SK-N-SH treated with all-trans-retinoic acid at 6 μM for 48 hours (cell line): ENCODE measurements at regions not wholly inside any gene's neighbourhood (a gene's known extent, or its start where the extent isn't known, plus 50 kb on each side); places are given as distances from the start of the nearest gene placed in this dataset.

Experiments
- ATAC-seq: fragments of 200-7000 bp; cut with Tn5 transposase; 3 replicates; pipeline ENCODE4 v1.9.1; 2020; ENCODE audit warnings: mild to moderate bottlenecking, moderate library complexity
- ARNTL ChIP-seq: fragments of 450-650 bp; formaldehyde crosslinking; IDR thresholded peaks from 2 replicates; pipeline ENCODE4 v1.5.0; 2020; ENCODE audit warnings: low read depth, mild to moderate bottlenecking, moderate library complexity, borderline replicate concordance
- BACH2 ChIP-seq: fragments of 250-450 bp; sonication (Bioruptor Pico); IDR thresholded peaks from 2 replicates; pipeline ENCODE4 v1.9.0; 2021; ENCODE audit warnings: mild to moderate bottlenecking, borderline replicate concordance
- CSDC2 ChIP-seq: fragments of 250-450 bp; sonication (Bioruptor Pico); IDR thresholded peaks from 2 replicates; pipeline ENCODE4 v1.5.0; 2020; ENCODE audit warnings: mild to moderate bottlenecking, moderate library complexity
- ESRRG ChIP-seq: fragments of 250-450 bp; sonication (Bioruptor Pico); IDR thresholded peaks from 2 replicates; pipeline ENCODE4 v1.6.1; 2021; ENCODE audit warnings: mild to moderate bottlenecking
- GLIS3 ChIP-seq: fragments of 250-450 bp; sonication (Bioruptor Pico); IDR thresholded peaks from 2 replicates; pipeline ENCODE4 v1.5.0; 2020; ENCODE audit warnings: mild to moderate bottlenecking, moderate library complexity
- ISL1 ChIP-seq: fragments of 250-450 bp; sonication (Bioruptor Pico); IDR thresholded peaks from 2 replicates; pipeline ENCODE4 v2.1.2; 2022; ENCODE audit warnings: mild to moderate bottlenecking, moderate library complexity
- OSR1 ChIP-seq: fragments of 250-450 bp; sonication (Bioruptor Pico); IDR thresholded peaks from 2 replicates; pipeline ENCODE4 v1.8.0; 2022; ENCODE audit warnings: moderate library complexity, mild to moderate bottlenecking, inconsistent platforms
- PPARA ChIP-seq: fragments of 250-450 bp; sonication (Bioruptor Pico); IDR thresholded peaks from 2 replicates; pipeline ENCODE4 v1.5.0; 2020; ENCODE audit warnings: mild to moderate bottlenecking, borderline replicate concordance
- RARB ChIP-seq: fragments of 250-450 bp; sonication (Bioruptor Pico); IDR thresholded peaks from 2 replicates; pipeline ENCODE4 v1.8.0; 2021; ENCODE audit warnings: mild to moderate bottlenecking, moderate library complexity
- SNAI2 ChIP-seq: fragments of 250-450 bp; sonication (Bioruptor Pico); IDR thresholded peaks from 2 replicates; pipeline ENCODE4 v1.5.0; 2020; ENCODE audit warnings: mild to moderate bottlenecking, moderate library complexity
- TCF4 ChIP-seq: fragments of 250-450 bp; sonication (Bioruptor Pico); IDR thresholded peaks from 2 replicates; pipeline ENCODE4 v1.8.0; 2021; ENCODE audit warnings: mild to moderate bottlenecking, moderate library complexity, borderline replicate concordance
- TOX ChIP-seq: fragments of 250-450 bp; sonication (Bioruptor Pico); IDR thresholded peaks from 2 replicates; pipeline ENCODE4 v1.8.0; 2021; ENCODE audit warnings: mild to moderate bottlenecking, moderate library complexity, borderline replicate concordance
- ZC3H10 ChIP-seq: fragments of 250-450 bp; sonication (Bioruptor Pico); IDR thresholded peaks from 2 replicates; pipeline ENCODE4 v1.5.1; 2021; ENCODE audit warnings: mild to moderate bottlenecking, moderate library complexity
- ZFP3 ChIP-seq: fragments of 250-450 bp; sonication (Bioruptor Pico); IDR thresholded peaks from 2 replicates; pipeline ENCODE4 v1.5.0; 2020; ENCODE audit warnings: mild to moderate bottlenecking, moderate library complexity
- ZFP30 ChIP-seq: fragments of 450-650 bp; formaldehyde crosslinking; IDR thresholded peaks from 2 replicates; pipeline ENCODE4 v1.5.0; 2022; ENCODE audit warnings: mild to moderate bottlenecking, moderate library complexity
- ZNF70 ChIP-seq: fragments of 450-650 bp; formaldehyde crosslinking; IDR thresholded peaks from 2 replicates; pipeline ENCODE4 v1.5.0; 2020; ENCODE audit warnings: mild to moderate bottlenecking, moderate library complexity
- ZNF8 ChIP-seq: fragments of 450-650 bp; formaldehyde crosslinking; IDR thresholded peaks from 2 replicates; pipeline ENCODE4 v1.5.0; 2020; ENCODE audit warnings: mild to moderate bottlenecking, moderate library complexity
- TF ChIP-seq, protein P1 (sequence below): fragments of 250-450 bp; sonication (Bioruptor Pico); IDR thresholded peaks from 2 replicates; pipeline ENCODE4 v1.8.0; 2021; ENCODE audit warnings: low read depth, mild to moderate bottlenecking, moderate library complexity, borderline replicate concordance
- TF ChIP-seq, protein P2 (sequence below): fragments of 250-450 bp; sonication (Bioruptor Pico); IDR thresholded peaks from 2 replicates; pipeline ENCODE4 v1.5.0; 2020; ENCODE audit warnings: mild to moderate bottlenecking, moderate library complexity
- TF ChIP-seq, protein P3 (sequence below): fragments of 250-450 bp; sonication (Bioruptor Pico); IDR thresholded peaks from 2 replicates; pipeline ENCODE4 v1.5.1; 2020; ENCODE audit warnings: low read depth, mild to moderate bottlenecking, moderate library complexity
- TF ChIP-seq, protein P4 (sequence below): fragments of 250-450 bp; sonication (Bioruptor Pico); IDR thresholded peaks from 2 replicates; pipeline ENCODE4 v1.8.0; 2020; ENCODE audit warnings: mild to moderate bottlenecking, moderate library complexity, borderline replicate concordance

DNA sequence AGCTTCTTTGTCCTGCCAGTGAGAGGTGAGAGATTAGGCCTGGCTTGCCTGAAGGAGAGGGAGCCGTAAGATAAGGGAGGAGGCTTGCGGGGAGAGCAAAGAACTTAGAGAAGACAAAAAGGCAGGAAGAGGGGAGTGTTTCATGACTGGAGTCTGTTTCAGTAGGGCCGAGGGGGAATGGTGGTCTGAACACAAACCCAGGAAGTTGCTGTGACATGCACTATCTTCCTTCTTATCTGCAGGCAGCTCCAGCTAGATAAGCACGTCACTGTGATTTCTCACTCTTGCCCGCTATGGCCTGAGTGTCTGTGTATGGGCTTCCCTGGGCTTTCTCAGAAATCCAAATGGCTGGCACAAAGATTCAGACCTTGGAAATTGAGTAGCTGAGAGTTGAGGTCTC is 307.5 kb upstream of the CLINT1 start:
- no peak for TF ChIP-seq SNAI2 (CRISPR knock-in tag)
- TF ChIP-seq, protein P1, sequence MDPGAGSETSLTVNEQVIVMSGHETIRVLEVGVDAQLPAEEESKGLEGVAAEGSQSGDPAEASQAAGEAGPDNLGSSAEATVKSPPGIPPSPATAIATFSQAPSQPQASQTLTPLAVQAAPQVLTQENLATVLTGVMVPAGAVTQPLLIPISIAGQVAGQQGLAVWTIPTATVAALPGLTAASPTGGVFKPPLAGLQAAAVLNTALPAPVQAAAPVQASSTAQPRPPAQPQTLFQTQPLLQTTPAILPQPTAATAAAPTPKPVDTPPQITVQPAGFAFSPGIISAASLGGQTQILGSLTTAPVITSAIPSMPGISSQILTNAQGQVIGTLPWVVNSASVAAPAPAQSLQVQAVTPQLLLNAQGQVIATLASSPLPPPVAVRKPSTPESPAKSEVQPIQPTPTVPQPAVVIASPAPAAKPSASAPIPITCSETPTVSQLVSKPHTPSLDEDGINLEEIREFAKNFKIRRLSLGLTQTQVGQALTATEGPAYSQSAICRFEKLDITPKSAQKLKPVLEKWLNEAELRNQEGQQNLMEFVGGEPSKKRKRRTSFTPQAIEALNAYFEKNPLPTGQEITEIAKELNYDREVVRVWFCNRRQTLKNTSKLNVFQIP (CRISPR knock-in tag) = no peak
- ATAC-seq = no peak

DNA sequence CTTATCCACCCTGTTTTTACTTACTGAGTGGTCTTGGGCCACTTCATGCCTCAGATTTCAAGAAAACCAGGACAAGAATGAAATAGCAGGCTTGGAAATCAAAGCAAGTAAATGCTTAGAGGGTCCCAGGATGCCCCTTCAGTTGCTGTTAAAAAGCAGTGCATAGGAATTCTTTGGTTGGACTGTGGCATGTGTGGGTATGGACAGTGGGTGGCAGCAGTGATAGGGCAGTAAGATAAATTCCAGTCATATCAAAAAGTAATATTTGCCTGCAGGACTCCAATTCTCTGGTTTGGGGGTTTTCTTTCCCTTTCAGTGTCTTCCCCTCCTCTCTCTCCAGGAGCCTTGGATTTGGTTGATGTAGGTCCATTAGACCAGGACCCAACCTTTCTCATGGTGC is 306.7 kb upstream of the CLINT1 start:
- ATAC-seq = no peak
- TF ChIP-seq ARNTL (CRISPR knock-in tag) (no peak), SNAI2 (CRISPR knock-in tag) (no peak), CSDC2 (CRISPR knock-in tag) (no peak), TOX (no peak), ZNF8 (CRISPR knock-in tag) (no peak), BACH2 (CRISPR knock-in tag) (no peak), PPARA (CRISPR knock-in tag) (no peak), ISL1 (CRISPR knock-in tag) (no peak), TCF4 (CRISPR knock-in tag) (no peak), ZFP30 (CRISPR knock-in tag) (no peak), GLIS3 (CRISPR knock-in tag) (no peak), ZC3H10 (no peak)
- TF ChIP-seq, protein P2, sequence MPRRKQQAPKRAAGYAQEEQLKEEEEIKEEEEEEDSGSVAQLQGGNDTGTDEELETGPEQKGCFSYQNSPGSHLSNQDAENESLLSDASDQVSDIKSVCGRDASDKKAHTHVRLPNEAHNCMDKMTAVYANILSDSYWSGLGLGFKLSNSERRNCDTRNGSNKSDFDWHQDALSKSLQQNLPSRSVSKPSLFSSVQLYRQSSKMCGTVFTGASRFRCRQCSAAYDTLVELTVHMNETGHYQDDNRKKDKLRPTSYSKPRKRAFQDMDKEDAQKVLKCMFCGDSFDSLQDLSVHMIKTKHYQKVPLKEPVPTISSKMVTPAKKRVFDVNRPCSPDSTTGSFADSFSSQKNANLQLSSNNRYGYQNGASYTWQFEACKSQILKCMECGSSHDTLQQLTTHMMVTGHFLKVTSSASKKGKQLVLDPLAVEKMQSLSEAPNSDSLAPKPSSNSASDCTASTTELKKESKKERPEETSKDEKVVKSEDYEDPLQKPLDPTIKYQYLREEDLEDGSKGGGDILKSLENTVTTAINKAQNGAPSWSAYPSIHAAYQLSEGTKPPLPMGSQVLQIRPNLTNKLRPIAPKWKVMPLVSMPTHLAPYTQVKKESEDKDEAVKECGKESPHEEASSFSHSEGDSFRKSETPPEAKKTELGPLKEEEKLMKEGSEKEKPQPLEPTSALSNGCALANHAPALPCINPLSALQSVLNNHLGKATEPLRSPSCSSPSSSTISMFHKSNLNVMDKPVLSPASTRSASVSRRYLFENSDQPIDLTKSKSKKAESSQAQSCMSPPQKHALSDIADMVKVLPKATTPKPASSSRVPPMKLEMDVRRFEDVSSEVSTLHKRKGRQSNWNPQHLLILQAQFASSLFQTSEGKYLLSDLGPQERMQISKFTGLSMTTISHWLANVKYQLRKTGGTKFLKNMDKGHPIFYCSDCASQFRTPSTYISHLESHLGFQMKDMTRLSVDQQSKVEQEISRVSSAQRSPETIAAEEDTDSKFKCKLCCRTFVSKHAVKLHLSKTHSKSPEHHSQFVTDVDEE (CRISPR knock-in tag) = no peak
- TF ChIP-seq, protein P1 (CRISPR knock-in tag) = no peak

DNA sequence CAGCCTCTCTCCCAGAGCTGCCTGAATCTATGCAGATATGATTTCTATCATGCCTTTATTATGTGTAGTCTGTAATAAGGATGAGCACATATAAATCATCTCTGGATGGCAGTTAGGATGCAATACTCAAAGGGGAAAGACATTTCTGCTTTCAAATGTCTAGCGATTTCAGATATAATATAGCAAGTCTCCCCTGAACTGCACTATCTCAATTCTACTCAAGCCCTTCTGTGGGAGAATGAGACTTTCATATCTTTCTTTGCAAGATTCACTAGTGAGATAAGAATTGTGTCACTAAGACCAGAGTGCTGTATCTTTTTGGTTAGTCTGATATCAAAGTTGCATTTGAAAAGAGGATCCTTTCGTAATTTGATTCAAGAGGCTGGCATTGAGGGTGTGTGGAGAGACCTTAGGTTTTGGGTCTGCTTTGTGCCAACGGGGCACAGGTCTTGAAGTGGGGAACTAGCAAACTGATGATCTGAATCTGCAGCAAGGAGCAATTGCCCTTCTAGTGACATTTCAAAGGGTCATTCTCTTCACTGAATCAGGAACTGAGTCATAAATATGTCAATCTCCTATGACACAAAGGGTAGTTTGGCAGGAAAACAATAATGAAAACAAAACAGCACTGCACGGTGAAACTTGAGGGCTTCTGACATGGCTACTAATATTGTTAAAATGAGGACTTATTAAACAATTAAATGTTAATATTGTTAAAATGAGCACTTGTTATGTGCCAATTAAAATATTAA is 305.5 kb upstream of the CLINT1 start:
- peak; percentile 66 for ATAC-seq
- TF ChIP-seq ESRRG (no peak), ARNTL (CRISPR knock-in tag) (no peak), ZNF70 (CRISPR knock-in tag) (no peak), ZFP3 (CRISPR knock-in tag) (no peak), GLIS3 (CRISPR knock-in tag) (no peak), TOX (no peak), ZC3H10 (no peak), SNAI2 (CRISPR knock-in tag) (no peak), ZNF8 (CRISPR knock-in tag) (no peak), RARB (CRISPR knock-in tag) (no peak), OSR1 (no peak), ISL1 (CRISPR knock-in tag) (peak; percentile 88), ZFP30 (CRISPR knock-in tag) (no peak), PPARA (CRISPR knock-in tag) (no peak)
- TF ChIP-seq, protein P3, sequence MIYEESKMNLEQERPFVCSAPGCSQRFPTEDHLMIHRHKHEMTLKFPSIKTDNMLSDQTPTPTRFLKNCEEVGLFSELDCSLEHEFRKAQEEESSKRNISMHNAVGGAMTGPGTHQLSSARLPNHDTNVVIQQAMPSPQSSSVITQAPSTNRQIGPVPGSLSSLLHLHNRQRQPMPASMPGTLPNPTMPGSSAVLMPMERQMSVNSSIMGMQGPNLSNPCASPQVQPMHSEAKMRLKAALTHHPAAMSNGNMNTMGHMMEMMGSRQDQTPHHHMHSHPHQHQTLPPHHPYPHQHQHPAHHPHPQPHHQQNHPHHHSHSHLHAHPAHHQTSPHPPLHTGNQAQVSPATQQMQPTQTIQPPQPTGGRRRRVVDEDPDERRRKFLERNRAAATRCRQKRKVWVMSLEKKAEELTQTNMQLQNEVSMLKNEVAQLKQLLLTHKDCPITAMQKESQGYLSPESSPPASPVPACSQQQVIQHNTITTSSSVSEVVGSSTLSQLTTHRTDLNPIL (CRISPR knock-in tag) = no peak
- TF ChIP-seq, protein P2 (CRISPR knock-in tag) = peak; percentile 60; the same call in 1 of the 2 replicates
- TF ChIP-seq, protein P4, sequence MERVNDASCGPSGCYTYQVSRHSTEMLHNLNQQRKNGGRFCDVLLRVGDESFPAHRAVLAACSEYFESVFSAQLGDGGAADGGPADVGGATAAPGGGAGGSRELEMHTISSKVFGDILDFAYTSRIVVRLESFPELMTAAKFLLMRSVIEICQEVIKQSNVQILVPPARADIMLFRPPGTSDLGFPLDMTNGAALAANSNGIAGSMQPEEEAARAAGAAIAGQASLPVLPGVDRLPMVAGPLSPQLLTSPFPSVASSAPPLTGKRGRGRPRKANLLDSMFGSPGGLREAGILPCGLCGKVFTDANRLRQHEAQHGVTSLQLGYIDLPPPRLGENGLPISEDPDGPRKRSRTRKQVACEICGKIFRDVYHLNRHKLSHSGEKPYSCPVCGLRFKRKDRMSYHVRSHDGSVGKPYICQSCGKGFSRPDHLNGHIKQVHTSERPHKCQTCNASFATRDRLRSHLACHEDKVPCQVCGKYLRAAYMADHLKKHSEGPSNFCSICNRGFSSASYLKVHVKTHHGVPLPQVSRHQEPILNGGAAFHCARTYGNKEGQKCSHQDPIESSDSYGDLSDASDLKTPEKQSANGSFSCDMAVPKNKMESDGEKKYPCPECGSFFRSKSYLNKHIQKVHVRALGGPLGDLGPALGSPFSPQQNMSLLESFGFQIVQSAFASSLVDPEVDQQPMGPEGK (CRISPR knock-in tag) = 0 out of 2 replicates have a peak, but pooled peaks have one; percentile 40
- TF ChIP-seq, protein P1 (CRISPR knock-in tag) = no peak
